ENCODE measurements at regions not wholly inside any gene's neighbourhood (a gene's known extent, or its start where the extent isn't known, plus 50 kb on each side); places are given as distances from the start of the nearest gene placed in this dataset.

DNA sequence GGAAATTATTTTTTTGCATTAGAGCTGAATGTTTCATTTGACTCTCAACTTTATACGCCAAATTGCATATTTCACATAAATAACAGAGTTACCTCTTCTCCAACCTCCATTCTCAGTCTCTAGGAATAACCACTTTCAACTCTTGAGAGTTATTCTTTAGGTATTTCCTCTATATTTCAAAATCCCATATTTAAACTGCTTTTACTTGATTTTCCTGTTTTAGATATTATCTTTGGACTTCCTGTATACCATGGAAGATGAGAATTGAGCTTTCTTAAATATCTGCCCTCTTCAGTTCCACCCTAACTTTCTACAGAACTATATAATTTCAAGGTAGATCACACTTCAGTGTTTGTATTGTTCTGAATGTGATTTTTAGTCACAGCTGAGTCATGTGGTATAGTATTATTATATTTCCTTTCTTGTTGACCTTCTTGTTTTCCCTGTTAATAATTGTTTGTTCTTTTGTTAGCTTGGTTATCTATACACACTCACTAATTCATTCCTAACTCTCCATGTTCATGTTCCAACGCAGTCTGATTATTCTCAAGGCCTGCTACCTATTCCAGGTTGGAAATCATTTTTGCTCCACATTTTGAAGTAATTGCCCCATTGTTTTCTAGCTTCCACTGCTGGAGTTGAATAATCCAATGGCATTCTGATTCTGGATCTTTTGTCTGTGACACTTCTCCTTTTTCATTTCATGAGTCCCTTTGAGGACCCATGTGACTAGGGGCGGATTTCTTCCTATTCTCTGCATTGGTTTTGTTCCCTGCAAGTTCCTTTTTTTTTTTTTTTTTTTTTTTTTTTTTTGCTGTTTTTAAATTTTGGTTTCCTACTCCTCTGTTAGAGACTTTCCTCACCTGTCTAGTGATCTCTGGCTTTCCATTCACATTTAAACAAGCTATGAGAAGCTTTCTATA, 156.8 kb upstream of the RBMS1 start:
- TF ChIP-seq, protein P1, sequence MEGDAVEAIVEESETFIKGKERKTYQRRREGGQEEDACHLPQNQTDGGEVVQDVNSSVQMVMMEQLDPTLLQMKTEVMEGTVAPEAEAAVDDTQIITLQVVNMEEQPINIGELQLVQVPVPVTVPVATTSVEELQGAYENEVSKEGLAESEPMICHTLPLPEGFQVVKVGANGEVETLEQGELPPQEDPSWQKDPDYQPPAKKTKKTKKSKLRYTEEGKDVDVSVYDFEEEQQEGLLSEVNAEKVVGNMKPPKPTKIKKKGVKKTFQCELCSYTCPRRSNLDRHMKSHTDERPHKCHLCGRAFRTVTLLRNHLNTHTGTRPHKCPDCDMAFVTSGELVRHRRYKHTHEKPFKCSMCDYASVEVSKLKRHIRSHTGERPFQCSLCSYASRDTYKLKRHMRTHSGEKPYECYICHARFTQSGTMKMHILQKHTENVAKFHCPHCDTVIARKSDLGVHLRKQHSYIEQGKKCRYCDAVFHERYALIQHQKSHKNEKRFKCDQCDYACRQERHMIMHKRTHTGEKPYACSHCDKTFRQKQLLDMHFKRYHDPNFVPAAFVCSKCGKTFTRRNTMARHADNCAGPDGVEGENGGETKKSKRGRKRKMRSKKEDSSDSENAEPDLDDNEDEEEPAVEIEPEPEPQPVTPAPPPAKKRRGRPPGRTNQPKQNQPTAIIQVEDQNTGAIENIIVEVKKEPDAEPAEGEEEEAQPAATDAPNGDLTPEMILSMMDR (IDR thresholded peaks at IDR 0.05): no peak
- TF ChIP-seq POLR2A (IDR thresholded peaks at IDR 0.05): no peak

Data from tibial nerve (tissue), 3 donors.